NCI-H128 (cell line): ENCODE measurements at regions not wholly inside any gene's neighbourhood (a gene's known extent, or its start where the extent isn't known, plus 50 kb on each side); places are given as distances from the start of the nearest gene placed in this dataset.

Experiments used
- DNase-seq: peaks from one replicate; lab custom pipeline; 2025; ENCODE audit not compliant: unreplicated experiment; lab: John Stamatoyannopoulos, UW

DNA sequence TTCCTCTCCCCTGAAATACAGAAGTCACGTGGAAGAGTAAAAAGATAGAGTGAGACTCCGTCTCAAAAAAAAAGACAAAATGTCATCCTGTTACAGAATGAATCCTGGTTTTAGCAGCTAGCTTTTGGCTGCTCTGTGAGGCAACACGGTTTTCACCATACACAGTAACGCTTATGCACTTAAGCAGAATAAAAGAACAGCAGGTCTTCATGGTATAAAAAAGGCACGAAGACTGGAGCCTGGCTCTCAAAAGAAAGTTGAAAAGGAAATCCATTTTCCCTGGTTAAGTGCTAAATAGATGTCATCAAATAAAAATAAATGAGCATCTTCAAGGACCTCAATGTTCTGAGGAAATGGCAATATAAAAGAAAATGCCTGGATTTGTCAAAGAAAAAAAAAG is 444.1 kb downstream of the IPO8 start:
- no peak for DNase-seq

DNA sequence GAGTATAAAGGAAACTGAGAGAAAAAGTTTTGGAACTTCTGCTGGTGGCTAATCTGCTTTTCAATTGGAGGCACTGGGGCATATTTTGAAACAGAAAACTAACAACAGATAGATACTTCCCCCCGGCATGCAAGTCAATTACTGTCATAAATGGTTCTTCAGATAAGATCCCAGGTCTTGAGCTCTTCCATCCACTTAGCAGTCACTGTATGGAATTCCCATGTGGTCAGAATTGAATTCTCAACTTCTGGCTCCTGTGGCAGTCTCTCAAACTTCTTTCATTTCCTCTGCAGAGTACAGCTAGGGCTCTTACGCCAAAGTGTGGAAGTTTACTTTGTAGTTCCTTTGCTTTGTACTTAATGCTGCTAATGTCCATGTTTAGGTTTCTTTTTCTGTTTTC is 452.2 kb downstream of the IPO8 start:
- DNase-seq, result no peak

DNA sequence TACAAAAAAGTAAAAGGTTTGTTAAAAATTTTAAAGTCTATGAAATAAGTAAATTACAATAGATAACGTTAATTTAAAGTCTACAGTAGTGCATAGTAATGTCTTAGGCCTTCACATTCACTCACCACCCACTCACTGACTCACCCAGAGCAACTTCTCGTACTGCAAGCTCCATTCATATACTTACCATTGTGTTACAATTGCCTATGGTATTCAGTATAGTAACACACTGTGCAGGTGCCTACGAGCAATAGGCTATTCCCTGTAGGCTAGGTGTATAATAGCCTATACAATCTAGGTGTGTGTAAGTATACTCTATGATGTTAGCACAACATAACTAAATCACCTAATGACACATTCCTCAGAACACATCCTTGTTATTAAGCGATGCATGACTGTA is 435.3 kb upstream of the TMTC1 start:
- no peak for DNase-seq

DNA sequence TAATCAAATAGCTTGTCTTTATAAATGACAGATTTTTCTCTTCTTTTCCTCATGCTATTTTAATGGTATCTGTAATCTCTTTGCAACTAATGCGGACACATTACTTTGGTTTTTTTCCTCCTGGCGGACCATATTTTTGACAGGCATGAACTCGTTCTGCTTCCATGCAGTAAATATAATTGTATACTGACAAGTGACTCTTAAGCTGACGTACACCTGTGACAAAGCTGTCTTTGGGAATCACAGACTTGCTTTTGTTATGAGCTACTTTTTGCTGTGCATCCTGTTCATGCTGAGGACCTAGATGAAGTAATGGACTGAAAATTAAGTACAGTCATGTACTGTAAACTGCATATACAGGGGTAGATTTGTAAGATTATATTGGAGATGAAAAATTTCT is 434.3 kb upstream of the TMTC1 start:
- DNase-seq, result no peak

DNA sequence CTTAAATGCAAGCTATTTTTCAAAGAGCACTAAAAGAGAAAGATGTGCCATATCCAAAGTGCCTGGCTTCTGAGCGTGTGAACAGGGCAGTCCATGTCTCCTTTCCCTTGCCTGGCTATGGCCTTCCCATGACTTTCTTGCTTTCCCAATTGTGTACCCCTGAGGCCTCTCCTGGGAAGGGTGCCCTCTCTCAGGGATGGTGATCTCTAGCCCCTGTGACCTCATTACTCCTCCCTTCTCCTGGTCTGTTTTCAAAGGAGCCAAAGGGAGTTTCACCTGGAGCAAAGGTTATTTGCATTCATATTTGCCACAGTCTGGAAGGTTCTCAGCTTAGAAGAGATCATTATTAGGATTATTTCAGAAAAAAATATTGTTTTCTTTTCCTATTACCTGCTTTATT is 429.4 kb upstream of the TMTC1 start:
- no peak for DNase-seq

DNA sequence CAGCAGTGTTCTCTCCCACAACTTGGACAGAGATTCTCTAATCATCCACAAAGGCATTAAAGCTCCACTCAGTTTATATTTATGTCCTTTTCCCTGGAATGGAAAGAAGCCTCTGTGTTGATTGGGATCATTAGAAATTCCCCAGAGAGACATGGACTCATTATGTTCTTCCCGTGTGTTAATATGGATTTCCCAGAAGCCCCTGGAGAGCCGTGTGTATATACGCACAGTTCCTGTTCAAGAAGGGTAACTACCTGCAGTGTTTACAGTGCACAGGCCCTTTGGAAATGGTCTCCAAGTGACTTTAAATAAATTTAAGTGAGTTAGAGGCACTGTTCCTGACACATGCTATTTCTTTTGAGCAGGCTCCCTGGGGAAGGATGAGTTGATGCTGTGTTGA is 428.0 kb upstream of the TMTC1 start:
- no peak for DNase-seq

DNA sequence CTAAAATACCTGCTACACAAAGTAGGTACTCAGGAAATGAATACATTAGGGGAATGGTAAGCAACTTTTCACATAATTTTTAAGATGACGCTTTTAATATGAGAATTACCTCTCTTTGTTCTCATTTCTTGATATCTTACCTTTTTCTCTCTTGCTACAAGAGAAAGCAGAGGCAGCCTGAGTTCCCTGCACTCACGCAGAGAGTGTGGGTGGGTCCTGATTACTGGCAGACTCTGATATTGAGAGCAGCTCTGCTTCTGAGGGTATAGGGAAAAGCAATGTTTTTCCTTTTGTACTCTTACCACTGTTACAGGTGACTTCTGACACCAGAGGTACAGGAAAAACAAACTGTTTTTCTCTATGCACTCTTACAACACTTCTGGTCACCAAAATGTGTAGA is 420.2 kb upstream of the TMTC1 start:
- DNase-seq, result no peak

DNA sequence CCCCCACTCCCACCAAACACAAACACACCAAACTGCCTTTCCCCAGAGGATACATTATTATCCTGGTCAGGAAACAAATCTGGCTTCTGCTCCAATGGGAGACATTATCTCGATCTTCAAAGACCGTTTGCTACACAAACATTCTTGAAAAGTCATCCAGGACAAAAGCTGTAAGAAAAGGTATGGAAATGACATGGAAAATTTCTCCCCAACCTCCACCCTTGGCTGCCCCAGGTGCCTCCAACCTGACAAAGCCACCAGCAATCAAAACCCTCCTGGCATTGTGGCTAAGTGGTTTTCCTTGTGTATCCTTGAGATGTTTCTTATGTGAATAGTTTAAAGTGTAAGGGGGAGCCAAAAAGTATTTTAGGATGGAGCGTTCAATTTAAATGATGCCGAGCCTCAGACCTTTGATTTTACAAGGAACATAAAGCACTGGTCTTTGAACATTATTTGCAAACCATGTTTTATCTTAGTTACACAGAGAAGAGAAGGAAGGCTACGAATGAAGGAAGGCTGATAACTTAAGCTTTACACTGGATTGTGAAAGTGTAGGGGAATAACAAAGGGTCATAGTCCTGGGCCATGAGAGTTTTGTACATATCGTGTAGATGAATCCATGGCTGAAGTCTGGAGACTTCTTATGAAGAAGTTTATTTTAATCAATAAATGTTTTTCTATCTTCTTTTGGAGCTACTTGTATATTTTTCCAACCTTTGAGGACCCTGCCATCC is 418.9 kb upstream of the TMTC1 start:
- no peak for DNase-seq

DNA sequence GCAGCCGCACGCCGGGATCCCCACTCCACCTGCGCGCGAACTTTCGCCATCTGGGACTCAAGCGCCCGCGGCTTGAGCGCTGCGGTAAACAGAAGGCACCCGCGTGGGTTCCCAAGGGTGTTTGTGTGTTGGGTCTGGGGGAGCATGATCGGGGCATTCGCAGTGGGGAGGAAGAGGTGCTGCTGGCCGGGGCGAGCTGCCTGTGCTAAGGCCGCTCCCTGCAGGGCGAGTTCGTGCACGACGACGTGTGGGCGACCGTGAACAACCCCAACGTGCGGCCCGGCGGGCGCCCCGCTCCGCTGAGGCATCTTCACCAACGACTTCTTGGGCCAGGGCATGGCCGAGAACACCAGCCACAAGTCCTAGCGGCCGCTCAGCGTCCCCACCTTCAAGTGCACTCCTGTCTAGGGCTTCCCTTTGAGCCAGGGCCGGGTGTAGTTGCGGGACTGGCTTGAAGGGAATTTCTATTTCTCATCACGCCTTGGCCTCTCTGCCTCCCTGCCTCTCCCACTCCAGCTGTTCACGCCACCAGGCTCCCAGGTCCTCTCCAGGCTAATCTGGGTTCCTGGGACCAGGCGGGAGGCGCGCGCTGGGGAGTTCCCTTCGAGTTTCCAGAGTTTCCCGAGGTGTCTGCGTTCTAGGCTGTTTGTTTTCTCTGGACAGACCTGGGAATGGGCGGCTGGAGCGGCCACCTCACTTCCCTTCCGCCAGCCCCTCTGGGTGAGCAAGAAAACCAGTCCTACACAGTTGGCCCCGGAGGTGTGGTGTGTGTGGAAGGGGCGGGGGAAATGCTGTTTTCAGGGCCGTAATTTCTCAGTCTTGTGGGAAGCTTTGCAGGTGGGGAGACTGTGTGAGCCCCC is 417.8 kb upstream of the TMTC1 start:
- no peak for DNase-seq

DNA sequence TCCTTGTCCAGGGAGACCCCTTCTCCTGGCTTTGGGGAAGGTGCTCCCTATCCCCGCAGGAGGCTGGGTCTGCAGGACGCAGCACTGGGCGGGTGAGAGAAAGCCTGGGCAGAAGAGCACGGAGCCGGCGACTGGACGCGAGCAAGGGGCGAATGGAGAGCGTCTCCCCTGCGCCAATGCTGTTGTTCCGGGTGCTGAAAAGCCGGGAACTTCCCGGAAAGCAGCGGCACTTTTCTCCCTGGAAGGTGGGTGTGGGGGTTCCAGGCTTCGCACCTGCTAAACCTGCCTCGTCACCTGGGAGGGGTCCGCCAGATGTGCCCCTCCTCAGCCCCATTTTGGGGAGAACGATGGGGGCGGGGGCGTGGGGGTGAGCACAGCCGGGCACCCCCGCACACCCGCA is 417.1 kb upstream of the TMTC1 start:
- no peak for DNase-seq

DNA sequence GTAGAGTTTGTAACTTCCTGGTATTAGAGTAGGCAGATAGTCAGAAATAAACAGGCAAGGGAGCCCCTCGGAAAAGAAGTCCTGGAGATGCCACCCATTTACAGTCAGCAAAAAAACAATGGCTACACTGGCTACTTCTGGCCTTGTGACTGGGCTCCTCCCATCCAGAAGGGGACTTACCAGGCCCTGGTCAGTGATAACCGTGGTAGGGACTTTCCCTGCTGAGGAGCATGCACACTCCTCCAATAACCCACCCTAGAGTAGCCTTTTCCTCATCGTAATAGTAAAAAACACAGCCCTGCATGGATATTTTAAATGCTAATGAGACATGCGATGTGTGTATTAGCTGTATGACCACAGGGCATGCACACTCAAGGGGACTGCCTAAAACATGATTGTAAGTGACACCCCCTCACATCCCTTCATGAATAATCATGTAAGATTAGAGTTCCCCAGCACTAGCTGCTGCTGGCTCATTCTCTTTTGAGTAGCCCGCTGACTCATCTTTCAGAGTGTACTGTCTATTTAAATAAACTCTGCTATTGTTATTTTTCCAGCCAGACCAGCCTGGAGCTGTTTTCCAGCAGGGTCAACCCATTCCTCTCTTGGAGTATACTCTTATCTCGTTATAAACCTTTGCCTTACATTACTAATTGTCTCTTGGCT is 413.8 kb upstream of the TMTC1 start:
- no peak for DNase-seq

DNA sequence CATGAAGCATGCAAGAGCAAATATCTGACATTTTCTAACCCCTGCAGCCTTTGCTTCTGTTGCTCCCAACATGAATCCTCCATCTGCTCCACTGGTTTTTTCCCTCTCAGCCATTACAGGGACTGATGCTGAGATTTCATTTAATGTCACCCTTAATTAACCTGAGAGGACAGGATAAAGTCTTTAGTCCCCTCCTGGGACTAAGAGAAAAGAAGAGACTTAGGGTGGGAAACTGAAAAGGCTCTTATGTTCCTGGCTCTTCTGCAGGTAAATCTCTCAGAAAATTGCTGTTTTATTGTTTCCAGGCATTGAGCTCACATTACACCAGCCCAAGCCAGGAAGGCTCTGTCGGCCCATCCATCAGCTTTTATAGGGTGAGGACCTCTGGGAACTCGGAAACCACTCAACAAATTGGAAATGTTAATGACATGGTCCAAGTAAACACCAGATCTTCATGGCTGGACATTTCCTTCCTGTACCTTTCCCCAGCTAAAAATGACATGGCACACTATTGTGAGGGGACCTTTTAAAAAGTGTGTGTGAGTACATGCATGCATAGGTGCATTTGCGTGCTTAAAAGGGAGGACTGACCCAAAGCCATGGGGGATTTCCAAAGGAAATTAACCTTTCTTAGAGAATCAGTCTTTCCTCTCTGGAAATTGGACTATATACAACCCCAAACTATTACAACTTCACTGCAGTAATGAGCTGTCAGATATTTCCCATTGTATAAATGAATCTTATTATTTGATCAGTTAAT is 408.1 kb upstream of the TMTC1 start:
- no peak for DNase-seq

DNA sequence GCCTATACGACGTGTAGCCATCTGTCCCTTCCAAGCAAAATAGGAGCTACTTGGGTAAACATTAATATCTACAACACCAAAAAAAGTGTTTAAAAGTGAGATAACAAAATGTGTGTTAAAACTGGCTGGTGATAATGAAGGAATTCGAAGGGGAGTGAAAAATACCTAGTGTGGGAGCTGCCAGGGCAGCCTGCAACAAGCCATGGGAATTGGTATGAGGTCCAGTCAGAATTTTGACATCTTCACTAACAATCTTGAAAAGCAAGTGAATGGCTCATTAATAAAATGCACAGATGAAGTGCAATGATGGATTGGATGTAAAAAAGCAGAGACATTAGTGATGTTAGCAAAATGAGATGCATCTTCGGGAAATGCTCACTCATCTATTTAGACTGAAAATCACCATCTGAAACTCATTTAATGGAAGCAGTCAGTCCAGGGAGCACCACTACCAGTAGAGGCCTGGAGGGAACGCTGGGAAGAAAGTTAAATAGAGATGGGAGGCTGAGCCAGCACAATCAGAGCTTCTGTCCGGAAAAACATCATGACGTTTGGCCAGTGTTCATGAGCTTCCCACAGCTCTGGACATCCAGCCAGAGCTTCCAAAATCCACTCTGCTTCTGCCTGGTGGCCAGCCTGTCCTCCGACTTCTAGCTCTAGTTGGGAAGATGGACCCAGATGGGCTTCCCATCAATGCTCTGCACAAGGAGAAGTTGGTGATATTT is 405.0 kb upstream of the TMTC1 start:
- DNase-seq, result no peak

DNA sequence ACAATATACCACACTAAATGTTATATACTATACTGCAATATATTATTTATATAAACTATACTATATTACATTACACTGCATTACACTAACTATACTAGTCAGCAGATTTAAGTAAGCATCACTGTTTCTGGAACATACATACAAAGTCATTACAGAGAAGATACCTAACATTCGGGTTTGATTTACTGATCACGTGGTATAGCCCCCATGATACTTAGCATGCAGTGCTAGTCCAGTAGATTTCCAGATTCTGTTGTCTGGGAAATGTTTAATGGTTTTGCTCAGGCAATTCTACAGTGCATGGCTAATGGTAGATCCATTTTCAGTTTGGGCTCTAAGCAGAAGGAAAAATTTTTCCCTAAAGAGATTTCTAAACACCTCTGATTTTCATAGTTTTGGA is 403.7 kb upstream of the TMTC1 start:
- no peak for DNase-seq

DNA sequence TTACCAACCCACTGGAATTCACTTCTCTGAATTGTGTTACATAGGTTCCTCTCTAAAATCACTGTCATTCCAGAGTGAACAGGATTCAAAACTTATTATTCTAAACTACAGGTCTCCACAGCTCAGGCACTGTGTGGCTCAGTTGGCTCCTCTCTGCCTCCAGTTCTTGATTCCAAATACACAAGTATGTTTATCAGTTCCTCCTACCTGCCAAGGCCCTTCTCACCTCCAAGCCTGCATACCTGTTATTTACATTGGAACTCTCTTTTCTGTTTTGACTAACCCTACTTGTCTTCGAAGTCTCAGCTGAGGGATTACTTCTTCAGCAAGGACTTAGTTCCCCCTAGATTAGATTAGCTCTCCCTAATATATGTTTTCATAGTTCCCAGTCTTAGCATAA is 397.6 kb upstream of the TMTC1 start:
- no peak for DNase-seq

DNA sequence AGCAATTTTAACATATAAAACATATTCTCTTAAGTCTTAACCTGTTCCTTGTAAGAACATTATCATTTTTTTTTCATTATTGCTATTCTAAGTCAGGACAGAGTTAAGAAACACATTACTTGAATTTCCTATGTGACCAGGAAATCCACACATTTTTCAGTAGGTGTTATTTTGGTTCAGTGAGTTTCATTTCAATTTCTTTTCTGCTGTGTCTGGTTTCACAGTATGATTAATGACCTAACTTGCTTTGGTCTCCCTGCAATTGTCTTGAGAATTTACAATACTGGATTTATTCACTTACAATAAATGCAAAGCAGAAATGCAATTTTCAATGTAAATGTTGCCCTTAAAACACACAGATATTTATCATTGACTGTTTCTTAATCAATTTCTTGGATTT is 396.9 kb upstream of the TMTC1 start:
- no peak for DNase-seq

DNA sequence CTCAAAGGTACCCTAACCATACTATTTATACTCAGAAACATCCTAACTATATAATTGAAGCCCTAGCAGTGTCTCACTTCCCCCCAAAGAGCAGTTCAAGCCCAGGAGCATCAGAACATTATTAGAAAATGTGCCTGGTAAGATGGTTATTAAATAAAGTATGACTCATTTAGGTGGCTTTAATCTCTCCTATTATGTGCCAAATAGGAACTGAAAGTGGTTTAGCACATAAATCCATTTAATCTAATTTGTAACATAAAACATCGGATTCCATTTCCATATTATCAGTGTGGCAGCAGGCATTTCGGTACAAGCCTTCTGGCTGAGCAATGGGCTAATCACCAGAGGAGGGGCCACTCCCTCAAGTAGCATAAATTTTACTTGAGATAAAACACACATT is 395.2 kb upstream of the TMTC1 start:
- no peak for DNase-seq

DNA sequence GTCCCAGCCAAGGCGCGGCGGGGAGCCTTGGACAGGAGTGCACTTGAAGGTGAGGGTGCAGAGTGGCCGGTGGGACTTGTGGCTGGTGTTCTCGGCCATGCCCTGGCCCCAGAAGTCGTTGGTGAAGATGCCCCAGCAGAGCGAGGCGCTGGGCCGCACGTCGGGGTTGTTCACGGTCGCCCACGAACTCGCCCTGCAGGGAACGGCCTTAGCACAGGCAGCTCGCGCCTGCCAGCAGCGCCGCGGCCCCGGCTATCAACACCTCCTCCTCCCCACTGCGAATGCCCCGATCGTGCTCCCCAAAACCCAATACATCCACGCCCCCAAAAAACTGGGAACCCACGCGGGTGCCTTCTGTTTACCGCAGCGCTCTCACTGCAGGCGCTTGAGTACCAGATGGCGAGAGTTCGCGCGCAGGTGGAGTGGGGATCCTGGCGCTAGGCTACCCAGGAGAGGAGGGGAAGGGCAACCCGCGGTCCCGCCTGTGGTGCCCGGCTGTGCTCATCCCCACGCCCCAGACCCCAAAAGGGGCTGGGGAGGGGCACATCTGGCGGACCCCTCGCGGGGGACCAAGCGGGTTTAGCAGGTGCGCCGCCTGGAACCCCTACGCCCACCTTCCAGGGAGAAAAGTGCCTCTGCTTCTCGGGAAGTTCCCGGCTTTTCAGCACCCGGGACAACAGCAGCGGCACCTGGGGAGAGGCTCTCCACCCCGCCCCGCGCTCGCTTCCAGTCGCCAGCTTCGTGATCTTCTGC is 386.3 kb upstream of the TMTC1 start:
- DNase-seq, result no peak

DNA sequence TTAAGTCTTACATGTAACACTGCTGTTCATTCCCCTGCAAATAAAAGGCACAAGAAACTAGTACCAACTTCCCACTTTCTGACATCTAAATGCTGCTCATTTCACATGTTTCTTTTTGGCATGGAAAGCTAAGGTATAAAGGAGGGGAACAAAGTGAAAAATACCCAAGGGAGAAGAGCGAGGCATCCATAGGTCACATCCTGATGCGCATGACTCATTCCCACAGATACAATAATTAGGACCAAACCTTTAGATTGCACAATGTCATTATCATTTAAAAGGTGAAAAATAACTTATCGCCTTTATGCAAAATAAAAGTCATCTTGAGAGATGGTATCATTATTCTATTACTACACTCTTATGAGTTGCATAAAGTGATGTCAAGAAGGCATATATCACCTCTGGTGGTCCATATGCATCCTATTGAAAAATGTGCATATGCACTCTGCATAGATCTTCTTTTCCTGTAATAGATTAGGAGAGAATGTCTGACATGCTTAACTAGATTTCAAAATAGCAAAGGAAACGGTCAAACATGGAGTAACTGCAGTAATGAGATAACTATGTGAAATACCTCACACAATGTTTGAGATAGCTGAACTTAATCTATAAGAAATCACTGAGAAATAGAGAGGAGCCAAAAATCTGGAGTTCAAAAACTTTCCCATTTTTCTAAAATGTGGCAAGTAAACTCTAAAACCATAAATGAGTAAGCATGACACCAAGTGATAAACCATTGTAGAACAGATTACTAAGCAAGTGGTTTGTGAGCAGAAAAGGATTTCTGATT is 382.5 kb upstream of the TMTC1 start:
- no peak for DNase-seq
